HepG2 (cell line): ENCODE measurements at regions not wholly inside any gene's neighbourhood (a gene's known extent, or its start where the extent isn't known, plus 50 kb on each side); places are given as distances from the start of the nearest gene placed in this dataset.

Source experiments
- ATF1 ChIP-seq: IDR thresholded peaks from 2 replicates; pipeline ENCODE4 v1.6.1; 2016; ENCODE audit warnings: mild to moderate bottlenecking, control low read depth
- BCL6 ChIP-seq: IDR thresholded peaks from 2 replicates; pipeline ENCODE4 v1.6.1; 2016; ENCODE audit warnings: missing genetic modification reagents, missing compliant biosample characterization
- BHLHE40 ChIP-seq: IDR thresholded peaks from 2 replicates; pipeline ENCODE4 v1.6.1; 2011; ENCODE audit warnings: low read length, improper control_type of control experiment
- CREM ChIP-seq, 2 experiments: sonication (generic) in 1 of 2; formaldehyde crosslinking in 1 of 2; IDR thresholded peaks; 2 replicates each; pipeline versions ENCODE4 v1.4.0 to v1.6.1; 2016 to 2020; ENCODE audit warnings: antibody characterized with exemption in 1 of 2, mild to moderate bottlenecking in 1 of 2, missing genetic modification reagents in 1 of 2
- DPF2 ChIP-seq: sonication (generic); formaldehyde crosslinking; IDR thresholded peaks from 2 replicates; pipeline ENCODE4 v1.4.0; 2020; ENCODE audit warnings: mild to moderate bottlenecking, low read depth, missing genetic modification reagents, borderline replicate concordance
- HOXD1 ChIP-seq: sonication (generic); formaldehyde crosslinking; IDR thresholded peaks from 2 replicates; pipeline ENCODE4 v1.5.0; 2020; ENCODE audit warnings: missing genetic modification reagents
- IRX3 ChIP-seq: sonication (generic); formaldehyde crosslinking; IDR thresholded peaks from 2 replicates; pipeline ENCODE4 v1.8.1; 2023; ENCODE audit warnings: mild to moderate bottlenecking, low read depth, missing genetic modification reagents, borderline replicate concordance
- KLF13 ChIP-seq: sonication (generic); formaldehyde crosslinking; IDR thresholded peaks from 2 replicates; pipeline ENCODE4 v1.4.0; 2020; ENCODE audit warnings: mild to moderate bottlenecking, missing genetic modification reagents
- RELA ChIP-seq: sonication (generic); formaldehyde crosslinking; IDR thresholded peaks from 2 replicates; pipeline ENCODE4 v1.4.0; 2020; ENCODE audit warnings: missing genetic modification reagents
- SIX1 ChIP-seq: sonication (generic); formaldehyde crosslinking; IDR thresholded peaks from 2 replicates; pipeline ENCODE4 v1.4.0; 2020; ENCODE audit warnings: missing genetic modification reagents, borderline replicate concordance
- SSRP1 ChIP-seq: IDR thresholded peaks from 2 replicates; pipeline ENCODE4 v1.6.1; 2016; ENCODE audit warnings: control low read depth
- YEATS2 ChIP-seq: sonication (generic); formaldehyde crosslinking; IDR thresholded peaks from 2 replicates; pipeline ENCODE4 v1.4.0; 2020; ENCODE audit warnings: missing genetic modification reagents, borderline replicate concordance
- ZNF331 ChIP-seq: sonication (generic); formaldehyde crosslinking; IDR thresholded peaks from 2 replicates; pipeline ENCODE4 v1.4.0; 2020; ENCODE audit warnings: missing genetic modification reagents
- ZNF33A ChIP-seq: sonication (generic); formaldehyde crosslinking; IDR thresholded peaks from 2 replicates; pipeline ENCODE4 v1.5.1; 2020; ENCODE audit warnings: missing genetic modification reagents, mild to moderate bottlenecking, moderate library complexity, borderline replicate concordance
- ZNF468 ChIP-seq: sonication (generic); formaldehyde crosslinking; IDR thresholded peaks from 2 replicates; pipeline ENCODE4 v1.8.0; 2022; ENCODE audit warnings: mild to moderate bottlenecking, moderate library complexity, missing genetic modification reagents
- ZNF777 ChIP-seq: sonication (generic); formaldehyde crosslinking; IDR thresholded peaks from 2 replicates; pipeline ENCODE4 v1.4.0; 2020; ENCODE audit warnings: missing genetic modification reagents
- ZNF792 ChIP-seq: IDR thresholded peaks from 2 replicates; pipeline ENCODE4 v1.6.1; 2016
- TF ChIP-seq, protein P1 (sequence below), 2 experiments: fragments of 450-650 bp in 1 of 2; sonication (generic) in 1 of 2; formaldehyde crosslinking; IDR thresholded peaks; 2 replicates each; pipeline versions ENCODE4 v1.5.0 to v1.8.0; 2020 to 2022; ENCODE audit warnings: mild to moderate bottlenecking in 1 of 2, missing genetic modification reagents in 1 of 2
- TF ChIP-seq, protein P2 (sequence below): sonication (generic); formaldehyde crosslinking; conservative IDR thresholded peaks from 2 replicates; pipeline ENCODE4 v1.4.0; 2020; ENCODE audit warnings: mild to moderate bottlenecking, missing genetic modification reagents, moderate library complexity
- TF ChIP-seq, protein P3 (sequence below): IDR thresholded peaks from 2 replicates; pipeline ENCODE4 v1.6.1; 2016; ENCODE audit warnings: low read depth
- TF ChIP-seq, protein P4 (sequence below): sonication (generic); formaldehyde crosslinking; IDR thresholded peaks from 2 replicates; pipeline ENCODE4 v1.4.0; 2020; ENCODE audit warnings: missing genetic modification reagents, borderline replicate concordance
- TF ChIP-seq, protein P5 (sequence below): sonication (generic); formaldehyde crosslinking; IDR thresholded peaks from 2 replicates; pipeline ENCODE4 v1.4.0; 2020; ENCODE audit warnings: missing genetic modification reagents

DNA sequence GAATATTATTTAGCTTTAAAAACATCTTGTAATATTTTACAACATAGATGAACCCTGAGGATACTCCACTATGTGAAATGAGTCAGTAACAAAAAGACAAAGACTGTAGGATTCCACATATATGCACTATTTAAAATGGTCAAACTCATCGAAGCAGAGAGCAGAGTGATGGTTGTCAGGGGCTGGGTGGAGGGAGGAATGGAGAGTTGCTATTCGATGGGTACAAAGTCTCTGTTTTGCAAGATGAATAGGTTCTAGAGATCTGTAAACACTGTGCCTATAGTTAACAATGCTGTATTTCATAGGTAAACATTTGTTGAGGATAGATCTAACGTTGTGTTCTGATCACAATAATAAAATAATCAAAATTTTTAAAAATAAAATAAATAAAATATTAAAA lies 1675.9 kb upstream of the CELF4 start (continued):
- TF ChIP-seq IRX3 (CRISPR knock-in tag): no peak
- TF ChIP-seq, protein P1, sequence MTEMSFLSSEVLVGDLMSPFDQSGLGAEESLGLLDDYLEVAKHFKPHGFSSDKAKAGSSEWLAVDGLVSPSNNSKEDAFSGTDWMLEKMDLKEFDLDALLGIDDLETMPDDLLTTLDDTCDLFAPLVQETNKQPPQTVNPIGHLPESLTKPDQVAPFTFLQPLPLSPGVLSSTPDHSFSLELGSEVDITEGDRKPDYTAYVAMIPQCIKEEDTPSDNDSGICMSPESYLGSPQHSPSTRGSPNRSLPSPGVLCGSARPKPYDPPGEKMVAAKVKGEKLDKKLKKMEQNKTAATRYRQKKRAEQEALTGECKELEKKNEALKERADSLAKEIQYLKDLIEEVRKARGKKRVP (CRISPR knock-in tag; IDR thresholded peaks at IDR 0.05): no peak
- no peak for TF ChIP-seq RELA (CRISPR knock-in tag)
- no peak for TF ChIP-seq YEATS2 (CRISPR knock-in tag)
- peak; percentile 57; the same call in 1 of the 2 replicates for TF ChIP-seq ZNF331 (CRISPR knock-in tag)
- peak; percentile 10; the same call in 1 of the 2 replicates for TF ChIP-seq SIX1 (CRISPR knock-in tag)
- no peak for TF ChIP-seq SSRP1 (CRISPR knock-in tag)
- TF ChIP-seq BCL6 (CRISPR knock-in tag): peak; percentile 45; the same call in 1 of the 2 replicates
- peak; percentile 59 for TF ChIP-seq CREM (IDR thresholded peaks at IDR 0.05)
- no peak for TF ChIP-seq CREM (CRISPR knock-in tag; IDR thresholded peaks at IDR 0.05)
- no peak for TF ChIP-seq ZNF792 (CRISPR knock-in tag)
- TF ChIP-seq, protein P2, sequence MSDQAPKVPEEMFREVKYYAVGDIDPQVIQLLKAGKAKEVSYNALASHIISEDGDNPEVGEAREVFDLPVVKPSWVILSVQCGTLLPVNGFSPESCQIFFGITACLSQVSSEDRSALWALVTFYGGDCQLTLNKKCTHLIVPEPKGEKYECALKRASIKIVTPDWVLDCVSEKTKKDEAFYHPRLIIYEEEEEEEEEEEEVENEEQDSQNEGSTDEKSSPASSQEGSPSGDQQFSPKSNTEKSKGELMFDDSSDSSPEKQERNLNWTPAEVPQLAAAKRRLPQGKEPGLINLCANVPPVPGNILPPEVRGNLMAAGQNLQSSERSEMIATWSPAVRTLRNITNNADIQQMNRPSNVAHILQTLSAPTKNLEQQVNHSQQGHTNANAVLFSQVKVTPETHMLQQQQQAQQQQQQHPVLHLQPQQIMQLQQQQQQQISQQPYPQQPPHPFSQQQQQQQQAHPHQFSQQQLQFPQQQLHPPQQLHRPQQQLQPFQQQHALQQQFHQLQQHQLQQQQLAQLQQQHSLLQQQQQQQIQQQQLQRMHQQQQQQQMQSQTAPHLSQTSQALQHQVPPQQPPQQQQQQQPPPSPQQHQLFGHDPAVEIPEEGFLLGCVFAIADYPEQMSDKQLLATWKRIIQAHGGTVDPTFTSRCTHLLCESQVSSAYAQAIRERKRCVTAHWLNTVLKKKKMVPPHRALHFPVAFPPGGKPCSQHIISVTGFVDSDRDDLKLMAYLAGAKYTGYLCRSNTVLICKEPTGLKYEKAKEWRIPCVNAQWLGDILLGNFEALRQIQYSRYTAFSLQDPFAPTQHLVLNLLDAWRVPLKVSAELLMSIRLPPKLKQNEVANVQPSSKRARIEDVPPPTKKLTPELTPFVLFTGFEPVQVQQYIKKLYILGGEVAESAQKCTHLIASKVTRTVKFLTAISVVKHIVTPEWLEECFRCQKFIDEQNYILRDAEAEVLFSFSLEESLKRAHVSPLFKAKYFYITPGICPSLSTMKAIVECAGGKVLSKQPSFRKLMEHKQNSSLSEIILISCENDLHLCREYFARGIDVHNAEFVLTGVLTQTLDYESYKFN (CRISPR knock-in tag): peak; percentile 80
- TF ChIP-seq, protein P3, sequence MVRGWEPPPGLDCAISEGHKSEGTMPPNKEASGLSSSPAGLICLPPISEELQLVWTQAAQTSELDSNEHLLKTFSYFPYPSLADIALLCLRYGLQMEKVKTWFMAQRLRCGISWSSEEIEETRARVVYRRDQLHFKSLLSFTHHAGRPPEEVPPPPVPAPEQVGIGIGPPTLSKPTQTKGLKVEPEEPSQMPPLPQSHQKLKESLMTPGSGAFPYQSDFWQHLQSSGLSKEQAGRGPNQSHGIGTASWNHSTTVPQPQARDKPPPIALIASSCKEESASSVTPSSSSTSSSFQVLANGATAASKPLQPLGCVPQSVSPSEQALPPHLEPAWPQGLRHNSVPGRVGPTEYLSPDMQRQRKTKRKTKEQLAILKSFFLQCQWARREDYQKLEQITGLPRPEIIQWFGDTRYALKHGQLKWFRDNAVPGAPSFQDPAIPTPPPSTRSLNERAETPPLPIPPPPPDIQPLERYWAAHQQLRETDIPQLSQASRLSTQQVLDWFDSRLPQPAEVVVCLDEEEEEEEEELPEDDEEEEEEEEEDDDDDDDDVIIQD (CRISPR knock-in tag): peak; percentile 99
- TF ChIP-seq KLF13: no peak
- TF ChIP-seq ZNF468 (CRISPR knock-in tag): no peak
- no peak for TF ChIP-seq ATF1 (CRISPR knock-in tag)
- TF ChIP-seq, protein P4, sequence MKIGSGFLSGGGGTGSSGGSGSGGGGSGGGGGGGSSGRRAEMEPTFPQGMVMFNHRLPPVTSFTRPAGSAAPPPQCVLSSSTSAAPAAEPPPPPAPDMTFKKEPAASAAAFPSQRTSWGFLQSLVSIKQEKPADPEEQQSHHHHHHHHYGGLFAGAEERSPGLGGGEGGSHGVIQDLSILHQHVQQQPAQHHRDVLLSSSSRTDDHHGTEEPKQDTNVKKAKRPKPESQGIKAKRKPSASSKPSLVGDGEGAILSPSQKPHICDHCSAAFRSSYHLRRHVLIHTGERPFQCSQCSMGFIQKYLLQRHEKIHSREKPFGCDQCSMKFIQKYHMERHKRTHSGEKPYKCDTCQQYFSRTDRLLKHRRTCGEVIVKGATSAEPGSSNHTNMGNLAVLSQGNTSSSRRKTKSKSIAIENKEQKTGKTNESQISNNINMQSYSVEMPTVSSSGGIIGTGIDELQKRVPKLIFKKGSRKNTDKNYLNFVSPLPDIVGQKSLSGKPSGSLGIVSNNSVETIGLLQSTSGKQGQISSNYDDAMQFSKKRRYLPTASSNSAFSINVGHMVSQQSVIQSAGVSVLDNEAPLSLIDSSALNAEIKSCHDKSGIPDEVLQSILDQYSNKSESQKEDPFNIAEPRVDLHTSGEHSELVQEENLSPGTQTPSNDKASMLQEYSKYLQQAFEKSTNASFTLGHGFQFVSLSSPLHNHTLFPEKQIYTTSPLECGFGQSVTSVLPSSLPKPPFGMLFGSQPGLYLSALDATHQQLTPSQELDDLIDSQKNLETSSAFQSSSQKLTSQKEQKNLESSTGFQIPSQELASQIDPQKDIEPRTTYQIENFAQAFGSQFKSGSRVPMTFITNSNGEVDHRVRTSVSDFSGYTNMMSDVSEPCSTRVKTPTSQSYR (CRISPR knock-in tag): peak; percentile 40; the same call in 1 of the 2 replicates
- TF ChIP-seq, protein P5, sequence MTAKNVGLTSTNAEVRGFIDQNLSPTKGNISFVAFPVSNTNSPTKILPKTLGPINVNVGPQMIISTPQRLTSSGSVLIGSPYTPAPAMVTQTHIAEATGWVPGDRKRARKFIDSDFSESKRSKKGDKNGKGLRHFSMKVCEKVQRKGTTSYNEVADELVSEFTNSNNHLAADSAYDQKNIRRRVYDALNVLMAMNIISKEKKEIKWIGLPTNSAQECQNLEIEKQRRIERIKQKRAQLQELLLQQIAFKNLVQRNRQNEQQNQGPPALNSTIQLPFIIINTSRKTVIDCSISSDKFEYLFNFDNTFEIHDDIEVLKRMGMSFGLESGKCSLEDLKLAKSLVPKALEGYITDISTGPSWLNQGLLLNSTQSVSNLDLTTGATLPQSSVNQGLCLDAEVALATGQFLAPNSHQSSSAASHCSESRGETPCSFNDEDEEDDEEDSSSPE (CRISPR knock-in tag): no peak
- TF ChIP-seq BHLHE40: no peak
- peak; percentile 75 for TF ChIP-seq DPF2 (CRISPR knock-in tag)
- no peak for TF ChIP-seq ZNF777 (CRISPR knock-in tag)
- TF ChIP-seq ZNF33A (CRISPR knock-in tag): no peak
- no peak for TF ChIP-seq HOXD1
